Activated CD8-positive, alpha-beta T cell treated with anti-CD3 and anti-CD28 coated beads for 36 hours (primary cell): ENCODE measurements at regions not wholly inside any gene's neighbourhood (a gene's known extent, or its start where the extent isn't known, plus 50 kb on each side); places are given as distances from the start of the nearest gene placed in this dataset.

Experiments used
- ATAC-seq: fragments of 200-7000 bp; cut with Tn5 transposase; one replicate; pipeline ENCODE4 v1.10.0; 2021; ENCODE audit warnings: mild to moderate bottlenecking, moderate library complexity
- CTCF ChIA-PET: fragments of 350-600 bp; sonication (Branson Sonifier 250); formaldehyde crosslinking; loops from one replicate; lab custom pipeline; 2021; ENCODE audit warnings: antibody characterized with exemption; lab: Charles Lee
- POLR2A ChIA-PET: fragments of 350-600 bp; sonication (Branson Sonifier 250); formaldehyde crosslinking; loops from one replicate; lab custom pipeline; 2021; ENCODE audit warnings: antibody characterized with exemption; lab: Charles Lee
- DNase-seq: peaks from one replicate; pipeline ENCODE4 v3.0.0-alpha.2; 2020
- H3K27ac Mint-ChIP-seq: one replicate; pipeline ENCODE4 v1.8.0; 2021; ENCODE audit warnings: mild to moderate bottlenecking, mixed read lengths
- H3K27me3 Mint-ChIP-seq: one replicate; pipeline ENCODE4 v1.8.0; 2021; ENCODE audit warnings: mixed read lengths
- H3K36me3 Mint-ChIP-seq: one replicate; pipeline ENCODE4 v1.8.0; 2021; ENCODE audit warnings: low read depth, mixed read lengths
- H3K4me1 Mint-ChIP-seq: one replicate; pipeline ENCODE4 v1.8.0; 2021; ENCODE audit warnings: low read depth, mixed read lengths
- H3K4me3 Mint-ChIP-seq: one replicate; pipeline ENCODE4 v1.8.0; 2021; ENCODE audit warnings: mild to moderate bottlenecking, moderate library complexity, mixed read lengths
- H3K9me3 Mint-ChIP-seq: one replicate; pipeline ENCODE4 v1.8.0; 2021; ENCODE audit warnings: mixed read lengths
- CTCF ChIP-seq: fragments of 200-600 bp; IDR thresholded peaks from one replicate; pipeline ENCODE4 v1.8.0; 2022; ENCODE audit warnings: antibody characterized with exemption, mild to moderate bottlenecking
- intact Hi-C: fragments of 100-400 bp; cut with micrococcal nuclease; formaldehyde crosslinking; loops from one replicate; pipeline ENCODE4 v1.10.0; 2022

- H3K27ac Mint-ChIP-seq = peak overlapping the region; percentile 34
- intact Hi-C loops = no loop called here
These were observed 477.8 kb downstream of the CCDC171 start for GRCh38 chr9:16030528-16031185.

GRCh38 chr9:16031486-16031885 lies 478.6 kb downstream of the CCDC171 start:
- H3K27me3 Mint-ChIP-seq = no peaks in the 10 kb centered on the region
- no peak overlapping the region for H3K27ac Mint-ChIP-seq
- peaks cover 8% of the 10 kb centered on the region for H3K4me1 Mint-ChIP-seq
- no peak for DNase-seq
- H3K4me3 Mint-ChIP-seq = no peak overlapping the region
- ATAC-seq = no peak
- ChIA-PET POLR2A (no interaction called here), CTCF (no interaction called here)
- H3K9me3 Mint-ChIP-seq = no peaks in the 10 kb centered on the region
- H3K36me3 Mint-ChIP-seq = no peaks in the 10 kb centered on the region
- no peak for TF ChIP-seq CTCF
- intact Hi-C loops = no loop called here

More at GRCh38 chr9:16030528-16031185, 477.8 kb downstream of the CCDC171 start:
- no peaks in the 10 kb centered on the region for H3K27me3 Mint-ChIP-seq
- H3K9me3 Mint-ChIP-seq = peaks cover under 1% of the 10 kb centered on the region
- peak; percentile 71 for DNase-seq
- H3K4me1 Mint-ChIP-seq = peaks cover 8% of the 10 kb centered on the region
- ATAC-seq = peak; percentile 85
- no peaks in the 10 kb centered on the region for H3K36me3 Mint-ChIP-seq
- CTCF ChIA-PET = no interaction called here
- POLR2A ChIA-PET = no interaction called here
- no peak for TF ChIP-seq CTCF
- H3K4me3 Mint-ChIP-seq = no peak overlapping the region

- no peak for ATAC-seq
- CTCF ChIA-PET = no interaction called here
- H3K4me3 Mint-ChIP-seq = no peak overlapping the region
- peaks cover 8% of the 10 kb centered on the region for H3K4me1 Mint-ChIP-seq
- intact Hi-C loops = no loop called here
- no peaks in the 10 kb centered on the region for H3K9me3 Mint-ChIP-seq
- no peak for TF ChIP-seq CTCF
- H3K27ac Mint-ChIP-seq = no peak overlapping the region
- DNase-seq = no peak
- POLR2A ChIA-PET = no interaction called here
- H3K36me3 Mint-ChIP-seq = no peaks in the 10 kb centered on the region
- H3K27me3 Mint-ChIP-seq = no peaks in the 10 kb centered on the region
These were observed 479.1 kb downstream of the CCDC171 start for GRCh38 chr9:16031971-16032370.

- intact Hi-C loops = no loop called here
These were observed 480.0 kb downstream of the CCDC171 start for GRCh38 chr9:16032799-16033198.

More at GRCh38 chr9:16032799-16033198, 480.0 kb downstream of the CCDC171 start:
- Mint-ChIP-seq H3K4me1 (peaks cover 8% of the 10 kb centered on the region), H3K36me3 (no peaks in the 10 kb centered on the region), H3K27me3 (no peaks in the 10 kb centered on the region), H3K27ac (no peak overlapping the region), H3K4me3 (no peak overlapping the region), H3K9me3 (no peaks in the 10 kb centered on the region)
- DNase-seq = no peak
- ChIA-PET CTCF (no interaction called here), POLR2A (no interaction called here)
- no peak for TF ChIP-seq CTCF
- no peak for ATAC-seq
